HepG2 (cell line): ENCODE measurements at regions not wholly inside any gene's neighbourhood (a gene's known extent, or its start where the extent isn't known, plus 50 kb on each side); places are given as distances from the start of the nearest gene placed in this dataset.

Experiments
- GABPA ChIP-seq, 2 experiments: IDR thresholded peaks; 2 replicates each; pipeline ENCODE4 v1.6.1; 2011 to 2016; ENCODE audit warnings: low read depth in 2 of 2, low read length in 1 of 2, missing biosample characterization in 1 of 2, missing genetic modification characterization in 1 of 2
- GPN1 ChIP-seq: sonication (generic); formaldehyde crosslinking; IDR thresholded peaks from 2 replicates; pipeline ENCODE4 v1.5.1; 2020; ENCODE audit warnings: missing genetic modification reagents, borderline replicate concordance
- HOXA7 ChIP-seq: sonication (generic); formaldehyde crosslinking; IDR thresholded peaks from 2 replicates; pipeline ENCODE4 v1.8.1; 2022; ENCODE audit warnings: mild to moderate bottlenecking, missing genetic modification reagents, moderate library complexity
- IRF2 ChIP-seq: IDR thresholded peaks from 2 replicates; pipeline ENCODE4 v1.6.1; 2018; ENCODE audit warnings: missing genetic modification reagents, missing compliant biosample characterization
- ISL2 ChIP-seq: sonication (generic); formaldehyde crosslinking; IDR thresholded peaks from 2 replicates; pipeline ENCODE4 v1.5.0; 2020; ENCODE audit warnings: missing genetic modification reagents
- KMT2B ChIP-seq: IDR thresholded peaks from 2 replicates; pipeline ENCODE4 v1.6.1; 2016; ENCODE audit warnings: missing genetic modification reagents, missing compliant biosample characterization
- MBNL3 ChIP-seq: fragments of 250-450 bp; sonication (Bioruptor Pico); conservative IDR thresholded peaks from 2 replicates; pipeline ENCODE4 v1.8.0; 2022; ENCODE audit warnings: mild to moderate bottlenecking, inconsistent platforms
- MIXL1 ChIP-seq: IDR thresholded peaks from 2 replicates; pipeline ENCODE4 v1.6.1; 2016
- POLR2AphosphoS2 ChIP-seq: IDR thresholded peaks from 2 replicates; pipeline ENCODE4 v1.6.1; 2011; ENCODE audit warnings: low read depth, low read length, improper control_type of control experiment
- SIX1 ChIP-seq: sonication (generic); formaldehyde crosslinking; IDR thresholded peaks from 2 replicates; pipeline ENCODE4 v1.4.0; 2020; ENCODE audit warnings: missing genetic modification reagents, borderline replicate concordance
- SMAD9 ChIP-seq: sonication (generic); formaldehyde crosslinking; IDR thresholded peaks from 2 replicates; pipeline ENCODE4 v1.5.1; 2020; ENCODE audit warnings: mild to moderate bottlenecking, missing genetic modification reagents
- SOX13 ChIP-seq, 3 experiments: fragments of 450-650 bp in 1 of 3; sonication (generic) in 1 of 3; formaldehyde crosslinking in 1 of 3; IDR thresholded peaks in 2 of 3; conservative IDR thresholded peaks in 1 of 3; 2 replicates each; pipeline versions ENCODE4 v1.5.0 to v1.6.1; 2016 to 2020; ENCODE audit warnings: antibody characterized with exemption in 1 of 3, mild to moderate bottlenecking in 1 of 3, missing compliant biosample characterization in 1 of 3, missing genetic modification reagents in 1 of 3, moderate library complexity in 1 of 3
- TCF7 ChIP-seq: sonication (generic); IDR thresholded peaks from 2 replicates; pipeline ENCODE4 v1.6.1; 2016; ENCODE audit warnings: antibody characterized with exemption, low read depth
- TSC22D2 ChIP-seq: sonication (generic); formaldehyde crosslinking; IDR thresholded peaks from 2 replicates; pipeline ENCODE4 v1.5.1; 2020; ENCODE audit warnings: missing genetic modification reagents, mild to moderate bottlenecking, borderline replicate concordance
- ZNF143 ChIP-seq: sonication (generic); formaldehyde crosslinking; IDR thresholded peaks from 2 replicates; pipeline ENCODE4 v1.4.0; 2020; ENCODE audit warnings: missing genetic modification reagents
- ZNF17 ChIP-seq: sonication (generic); formaldehyde crosslinking; IDR thresholded peaks from 2 replicates; pipeline ENCODE4 v1.5.0; 2020; ENCODE audit warnings: mild to moderate bottlenecking, missing genetic modification reagents
- ZNF263 ChIP-seq: sonication (generic); formaldehyde crosslinking; IDR thresholded peaks from 2 replicates; pipeline ENCODE4 v1.4.0; 2020; ENCODE audit warnings: missing genetic modification reagents
- ZNF460 ChIP-seq: sonication (generic); formaldehyde crosslinking; IDR thresholded peaks from 2 replicates; pipeline ENCODE4 v1.5.1; 2020; ENCODE audit warnings: missing genetic modification reagents, mild to moderate bottlenecking, borderline replicate concordance
- ZNF572 ChIP-seq: sonication (generic); formaldehyde crosslinking; IDR thresholded peaks from 2 replicates; pipeline ENCODE4 v1.5.1; 2020; ENCODE audit warnings: mild to moderate bottlenecking, missing genetic modification reagents
- ZNF724P ChIP-seq: sonication (generic); formaldehyde crosslinking; IDR thresholded peaks from 2 replicates; pipeline ENCODE4 v1.8.0; 2022; ENCODE audit warnings: missing genetic modification reagents, borderline replicate concordance
- TF ChIP-seq, protein P1 (sequence below): sonication (generic); formaldehyde crosslinking; IDR thresholded peaks from 2 replicates; pipeline ENCODE4 v1.9.0; 2021; ENCODE audit warnings: missing genetic modification reagents, borderline replicate concordance
- TF ChIP-seq, protein P2 (sequence below): sonication (generic); formaldehyde crosslinking; IDR thresholded peaks from 2 replicates; pipeline ENCODE4 v1.4.0; 2020; ENCODE audit warnings: missing genetic modification reagents
- TF ChIP-seq, protein P3 (sequence below), 2 experiments: sonication (generic) in 1 of 2; formaldehyde crosslinking in 1 of 2; IDR thresholded peaks; 2 replicates each; pipeline versions ENCODE4 v1.4.0 to v1.6.1; 2016 to 2020; ENCODE audit warnings: borderline replicate concordance in 1 of 2, low read depth in 1 of 2, mild to moderate bottlenecking in 1 of 2, missing genetic modification reagents in 1 of 2

DNA sequence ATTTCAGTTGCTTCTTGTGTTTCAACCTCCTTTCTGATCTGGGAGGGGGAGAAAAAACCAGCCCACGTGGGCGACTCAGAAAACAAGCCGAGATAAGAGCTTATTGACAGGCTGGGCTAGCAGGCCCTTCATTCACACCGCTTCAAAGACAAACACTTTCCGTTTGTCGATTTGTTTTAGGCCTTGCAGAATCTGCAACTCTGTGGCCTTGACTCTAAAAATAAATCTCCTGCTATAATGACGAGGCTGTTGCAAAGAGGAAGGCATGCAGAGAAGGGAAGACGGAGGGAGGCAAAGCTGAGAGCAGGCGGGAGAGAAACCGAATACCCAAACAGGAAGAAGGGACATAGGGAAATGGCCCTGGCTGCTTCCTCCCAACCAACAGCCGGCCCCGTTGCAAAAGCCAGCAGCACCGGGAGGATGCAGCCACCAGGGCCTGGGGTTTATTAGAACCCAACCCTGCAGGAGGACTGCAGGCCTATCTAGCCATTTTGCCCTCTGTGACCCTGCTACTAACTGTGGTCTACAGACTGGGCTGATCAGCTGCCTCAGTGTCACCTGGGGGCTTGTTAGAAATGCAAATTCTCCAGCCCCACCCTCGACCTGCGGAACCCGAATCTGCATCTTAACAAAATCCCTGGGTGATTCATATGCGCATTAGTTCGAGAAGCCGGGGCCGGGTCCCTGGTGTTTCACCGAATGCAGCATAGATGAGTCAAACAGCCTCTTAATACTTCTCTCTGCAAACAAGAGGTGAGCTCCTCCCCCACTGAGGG, 325.5 kb downstream of the BCOR start (continued):
- no peak for TF ChIP-seq ZNF460
- no peak for TF ChIP-seq KMT2B
- no peak for TF ChIP-seq SMAD9 (CRISPR knock-in tag)
- TF ChIP-seq MIXL1 (CRISPR knock-in tag), result 0 out of 2 replicates have a peak, but pooled peaks have one; percentile 20
- TF ChIP-seq, protein P1, sequence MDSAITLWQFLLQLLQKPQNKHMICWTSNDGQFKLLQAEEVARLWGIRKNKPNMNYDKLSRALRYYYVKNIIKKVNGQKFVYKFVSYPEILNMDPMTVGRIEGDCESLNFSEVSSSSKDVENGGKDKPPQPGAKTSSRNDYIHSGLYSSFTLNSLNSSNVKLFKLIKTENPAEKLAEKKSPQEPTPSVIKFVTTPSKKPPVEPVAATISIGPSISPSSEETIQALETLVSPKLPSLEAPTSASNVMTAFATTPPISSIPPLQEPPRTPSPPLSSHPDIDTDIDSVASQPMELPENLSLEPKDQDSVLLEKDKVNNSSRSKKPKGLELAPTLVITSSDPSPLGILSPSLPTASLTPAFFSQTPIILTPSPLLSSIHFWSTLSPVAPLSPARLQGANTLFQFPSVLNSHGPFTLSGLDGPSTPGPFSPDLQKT (CRISPR knock-in tag), result no peak
- TF ChIP-seq HOXA7 (CRISPR knock-in tag), result no peak
- no peak for TF ChIP-seq ZNF724P
- peak; percentile 32; the same call in 1 of the 2 replicates for TF ChIP-seq IRF2 (CRISPR knock-in tag)
- no peak for TF ChIP-seq TSC22D2 (CRISPR knock-in tag)
- TF ChIP-seq ZNF572 (CRISPR knock-in tag), result no peak
- peak; percentile 87 for TF ChIP-seq TCF7
- TF ChIP-seq, protein P2, sequence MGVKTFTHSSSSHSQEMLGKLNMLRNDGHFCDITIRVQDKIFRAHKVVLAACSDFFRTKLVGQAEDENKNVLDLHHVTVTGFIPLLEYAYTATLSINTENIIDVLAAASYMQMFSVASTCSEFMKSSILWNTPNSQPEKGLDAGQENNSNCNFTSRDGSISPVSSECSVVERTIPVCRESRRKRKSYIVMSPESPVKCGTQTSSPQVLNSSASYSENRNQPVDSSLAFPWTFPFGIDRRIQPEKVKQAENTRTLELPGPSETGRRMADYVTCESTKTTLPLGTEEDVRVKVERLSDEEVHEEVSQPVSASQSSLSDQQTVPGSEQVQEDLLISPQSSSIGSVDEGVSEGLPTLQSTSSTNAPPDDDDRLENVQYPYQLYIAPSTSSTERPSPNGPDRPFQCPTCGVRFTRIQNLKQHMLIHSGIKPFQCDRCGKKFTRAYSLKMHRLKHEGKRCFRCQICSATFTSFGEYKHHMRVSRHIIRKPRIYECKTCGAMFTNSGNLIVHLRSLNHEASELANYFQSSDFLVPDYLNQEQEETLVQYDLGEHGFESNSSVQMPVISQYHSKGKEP (CRISPR knock-in tag), result no peak
- TF ChIP-seq SIX1, result 0 out of 2 replicates have a peak, but pooled peaks have one; percentile 46
- TF ChIP-seq POLR2AphosphoS2, result no peak
- no peak for TF ChIP-seq MBNL3 (CRISPR knock-in tag)
- TF ChIP-seq ISL2 (CRISPR knock-in tag), result peak; percentile 59; the same call in 1 of the 2 replicates
- no peak for TF ChIP-seq SOX13 (IDR thresholded peaks at IDR 0.05)
- peak in 1 of 2 experiments; percentile 78; a peak in 2 of 4 replicates for TF ChIP-seq SOX13 (CRISPR knock-in tag; conservative IDR thresholded peaks at IDR 0.05 in 1 of 2, IDR thresholded peaks at IDR 0.05 in 1 of 2)
- TF ChIP-seq ZNF143 (CRISPR knock-in tag), result no peak
- no peak for TF ChIP-seq GPN1 (CRISPR knock-in tag)
- no peak for TF ChIP-seq ZNF17
- TF ChIP-seq GABPA (IDR thresholded peaks at IDR 0.05; ENCODE audit: low read depth, low read length), result no peak
- TF ChIP-seq GABPA (CRISPR knock-in tag; IDR thresholded peaks at IDR 0.05; ENCODE audit: low read depth), result peak; percentile 47
- TF ChIP-seq ZNF263 (CRISPR knock-in tag), result no peak
- TF ChIP-seq, protein P3, sequence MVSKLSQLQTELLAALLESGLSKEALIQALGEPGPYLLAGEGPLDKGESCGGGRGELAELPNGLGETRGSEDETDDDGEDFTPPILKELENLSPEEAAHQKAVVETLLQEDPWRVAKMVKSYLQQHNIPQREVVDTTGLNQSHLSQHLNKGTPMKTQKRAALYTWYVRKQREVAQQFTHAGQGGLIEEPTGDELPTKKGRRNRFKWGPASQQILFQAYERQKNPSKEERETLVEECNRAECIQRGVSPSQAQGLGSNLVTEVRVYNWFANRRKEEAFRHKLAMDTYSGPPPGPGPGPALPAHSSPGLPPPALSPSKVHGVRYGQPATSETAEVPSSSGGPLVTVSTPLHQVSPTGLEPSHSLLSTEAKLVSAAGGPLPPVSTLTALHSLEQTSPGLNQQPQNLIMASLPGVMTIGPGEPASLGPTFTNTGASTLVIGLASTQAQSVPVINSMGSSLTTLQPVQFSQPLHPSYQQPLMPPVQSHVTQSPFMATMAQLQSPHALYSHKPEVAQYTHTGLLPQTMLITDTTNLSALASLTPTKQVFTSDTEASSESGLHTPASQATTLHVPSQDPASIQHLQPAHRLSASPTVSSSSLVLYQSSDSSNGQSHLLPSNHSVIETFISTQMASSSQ (IDR thresholded peaks at IDR 0.05; ENCODE audit: low read depth), result peak; percentile 20; the same call in 1 of the 2 replicates
- TF ChIP-seq, protein P3 (CRISPR knock-in tag; IDR thresholded peaks at IDR 0.05; ENCODE audit: borderline replicate concordance), result peak; percentile 38; the same call in 1 of the 2 replicates
